Body of pancreas (tissue), 4 donors: ENCODE measurements at regions not wholly inside any gene's neighbourhood (a gene's known extent, or its start where the extent isn't known, plus 50 kb on each side); places are given as distances from the start of the nearest gene placed in this dataset.
A peak's percentile ranks its signal among the peaks of the same experiment; 100 is the strongest.

Source experiments
- ATAC-seq: fragments of 150-250 bp; one replicate; pipeline ENCODE4 v1.9.1; 2016
- DNase-seq, 4 donors: peaks; one replicate each; pipeline ENCODE4 v3.0.0-alpha.2; 2019
- H3K27ac ChIP-seq, 4 donors: fragments of 200-600 bp; sonication (generic); 1 replicate in 3 of 4; 2 replicates in 1 of 4; pipeline versions ENCODE4 v1.5.1 to v1.6.1; 2016 to 2019; ENCODE audit warnings: mild to moderate bottlenecking in 1 of 4, mixed read lengths in 1 of 4, moderate library complexity in 1 of 4
- H3K27me3 ChIP-seq, 2 donors: fragments of 200-600 bp; sonication (generic); one replicate each; pipeline ENCODE4 v1.6.0; 2016; ENCODE audit warnings: mild to moderate bottlenecking in 1 of 2
- H3K36me3 ChIP-seq, 2 donors: fragments of 200-600 bp; sonication (generic); replicated peaks in 1 of 2; 2 replicates each; pipeline ENCODE4 v1.5.1; 2016; ENCODE audit warnings: low read depth in 2 of 2; ENCODE audit not compliant: insufficient read depth in 1 of 2
- H3K4me1 ChIP-seq: fragments of 200-600 bp; sonication (generic); one replicate; pipeline ENCODE4 v1.6.0; 2016
- H3K4me3 ChIP-seq, 2 donors: fragments of 200-600 bp; sonication (generic); 1 replicate in 1 of 2; 2 replicates in 1 of 2; pipeline ENCODE4 v1.5.1; 2016 to 2019
- H3K9me3 ChIP-seq, 3 donors: fragments of 200-600 bp; sonication (generic); 1 replicate in 2 of 3; 2 replicates in 1 of 3; pipeline ENCODE4 v1.5.1; 2016
- CTCF ChIP-seq, 7 experiments: fragments of 450-650 bp in 4 of 7; fragments of 200-600 bp in 3 of 7; sonication (generic) in 3 of 7; IDR thresholded peaks; one replicate each; pipeline ENCODE4 v1.5.1; 2016 to 2019; ENCODE audit warnings: antibody characterized with exemption in 7 of 7
- POLR2A ChIP-seq, 3 donors: fragments of 450-650 bp; IDR thresholded peaks; one replicate each; pipeline ENCODE4 v1.6.1; 2016; ENCODE audit warnings: antibody characterized with exemption in 3 of 3, mild to moderate bottlenecking in 2 of 3
- WGBS, 2 donors: methylation state at CpG; one replicate each; pipeline ENCODE4 v1.1.5; 2017; 5-methylcytosine and 5-hydroxymethylcytosine counted together
- intact Hi-C: fragments of 100-400 bp; cut with DNase I; formaldehyde crosslinking; loops from one replicate; pipeline ENCODE4 v1.15.1; 2023

GRCh38 chr3:43921056-43921648 lies 230.4 kb downstream of the ABHD5 start:
- H3K36me3 ChIP-seq = no peaks in the 10 kb centered on the region
- no peak for ATAC-seq
- no peak overlapping the region for H3K27ac ChIP-seq
- H3K4me3 ChIP-seq = no peak overlapping the region
- WGBS, 2 donors = 34 to 41% methylated on average over 7 to 8 of the region's 8 CpGs
- TF ChIP-seq POLR2A (IDR thresholded peaks at IDR 0.05) (no peak), CTCF (IDR thresholded peaks at IDR 0.05) (no peak)
- no peaks in the 10 kb centered on the region for H3K9me3 ChIP-seq
- peaks cover 7% of the 10 kb centered on the region for H3K4me1 ChIP-seq
- no peak for DNase-seq
- intact Hi-C loops = no loop called here
- H3K27me3 ChIP-seq = no peaks in the 10 kb centered on the region

- ATAC-seq (no peak), DNase-seq (no peak)
- no peaks in the 10 kb centered on the region for H3K9me3 ChIP-seq
- intact Hi-C loops = no loop called here
- 45 to 58% methylated on average over 3 of the region's 3 CpGs for WGBS, 2 donors
- H3K27me3 ChIP-seq = no peaks in the 10 kb centered on the region
- no peak for TF ChIP-seq CTCF (IDR thresholded peaks at IDR 0.05)
- TF ChIP-seq POLR2A (IDR thresholded peaks at IDR 0.05) = no peak
- H3K4me3 ChIP-seq = no peak overlapping the region
- no peaks in the 10 kb centered on the region for H3K36me3 ChIP-seq
- H3K4me1 ChIP-seq = peaks cover 7% of the 10 kb centered on the region
- H3K27ac ChIP-seq = no peak overlapping the region
Observed at GRCh38 chr3:43922374-43922773, 231.6 kb downstream of the ABHD5 start.

- Histone ChIP-seq H3K4me3 (no peak overlapping the region), H3K4me1 (peaks cover 7% of the 10 kb centered on the region), H3K9me3 (no peaks in the 10 kb centered on the region), H3K27me3 (no peaks in the 10 kb centered on the region), H3K27ac (no peak overlapping the region), H3K36me3 (no peaks in the 10 kb centered on the region)
- intact Hi-C loops = no loop called here
- no peak for TF ChIP-seq POLR2A (IDR thresholded peaks at IDR 0.05)
- TF ChIP-seq CTCF (IDR thresholded peaks at IDR 0.05) = no peak
- 18 to 24% methylated on average over 13 of the region's 13 CpGs for WGBS, 2 donors
- peak in 1 of 4 donors; percentile 7 for DNase-seq
- ATAC-seq = no peak
Observed at GRCh38 chr3:43923104-43923882, 232.6 kb downstream of the ABHD5 start.

- intact Hi-C loops = no loop called here
- Histone ChIP-seq H3K36me3 (no peaks in the 10 kb centered on the region), H3K27me3 (no peaks in the 10 kb centered on the region), H3K9me3 (no peaks in the 10 kb centered on the region), H3K4me1 (peaks cover 7% of the 10 kb centered on the region), H3K4me3 (no peak overlapping the region), H3K27ac (no peak overlapping the region)
- DNase-seq (no peak), ATAC-seq (no peak)
- 53 to 54% methylated on average over 5 of the region's 5 CpGs for WGBS, 2 donors
- no peak for TF ChIP-seq CTCF (IDR thresholded peaks at IDR 0.05)
- TF ChIP-seq POLR2A (IDR thresholded peaks at IDR 0.05) = no peak
Observed at GRCh38 chr3:43926055-43926454, 235.3 kb downstream of the ABHD5 start.

- intact Hi-C loops = no loop called here
- no peak for ATAC-seq
- Histone ChIP-seq H3K36me3 (no peaks in the 10 kb centered on the region), H3K27ac (no peak overlapping the region), H3K4me3 (no peak overlapping the region), H3K4me1 (no peaks in the 10 kb centered on the region), H3K27me3 (no peaks in the 10 kb centered on the region), H3K9me3 (no peaks in the 10 kb centered on the region)
- 64 to 77% methylated on average over 3 of the region's 3 CpGs for WGBS, 2 donors
- TF ChIP-seq CTCF (IDR thresholded peaks at IDR 0.05) = no peak
- TF ChIP-seq POLR2A (IDR thresholded peaks at IDR 0.05) = no peak
- DNase-seq = no peak
Observed at GRCh38 chr3:43932921-43933320, 242.2 kb downstream of the ABHD5 start.
